ENCODE measurements at regions not wholly inside any gene's neighbourhood (a gene's known extent, or its start where the extent isn't known, plus 50 kb on each side); places are given as distances from the start of the nearest gene placed in this dataset.

DNA sequence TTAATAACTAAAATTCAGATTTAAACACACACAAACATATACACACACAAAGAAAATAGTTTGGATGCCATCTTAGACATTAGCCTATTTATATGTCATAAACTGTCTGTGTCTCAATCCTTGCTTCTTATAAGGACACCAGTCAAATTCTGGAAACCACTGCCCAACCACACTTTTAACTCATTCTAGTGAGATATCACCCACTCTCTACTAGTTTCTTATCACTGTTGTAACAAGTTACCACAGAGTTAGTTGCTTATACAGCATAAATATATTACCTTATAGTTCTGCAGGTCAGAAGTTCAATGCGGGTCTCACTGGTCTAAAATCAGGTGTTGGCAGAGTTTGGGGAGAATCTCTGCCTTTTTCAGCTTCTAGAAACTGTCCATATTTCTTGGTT lies 239.1 kb downstream of the MTX2 start:
- TF ChIP-seq CTCF (conservative IDR thresholded peaks at IDR 0.05; ENCODE audit: low read depth, low read length) (no peak), EZH2 (IDR thresholded peaks at IDR 0.05; ENCODE audit: low read length, unreplicated experiment) (no peak)
